C4-2B (cell line): ENCODE measurements at regions not wholly inside any gene's neighbourhood (a gene's known extent, or its start where the extent isn't known, plus 50 kb on each side); places are given as distances from the start of the nearest gene placed in this dataset.

ENCODE experiments used
- H3K27ac ChIP-seq: fragments of 450-650 bp; 2 replicates; pipeline ENCODE4 v1.5.1; 2017
- ZFX ChIP-seq: fragments of 450-650 bp; IDR thresholded peaks from 2 replicates; pipeline ENCODE4 v1.6.1; 2017
- TF ChIP-seq, protein P1 (sequence below): fragments of 450-650 bp; conservative IDR thresholded peaks from 2 replicates; pipeline ENCODE4 v1.5.1; 2017; ENCODE audit warnings: mild to moderate bottlenecking

DNA sequence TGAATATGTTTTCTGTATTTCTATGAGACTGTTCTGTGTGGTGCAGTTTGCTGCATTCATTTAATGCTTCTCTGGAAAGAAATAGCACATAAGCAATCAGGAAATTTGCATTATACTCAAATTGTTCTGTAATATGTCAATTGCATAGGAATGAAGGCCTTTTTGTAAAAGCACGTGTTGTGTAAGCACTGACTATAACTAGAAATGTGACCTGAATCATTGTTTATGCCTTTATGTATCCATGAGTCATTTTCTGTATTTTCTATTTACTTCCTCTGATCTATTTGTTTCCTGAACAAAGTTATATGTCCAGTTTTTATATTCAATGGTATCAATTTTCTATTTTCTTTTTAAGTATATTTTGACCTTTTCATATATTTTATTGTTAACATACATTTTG lies 1455.3 kb downstream of the GRIK2 start:
- TF ChIP-seq ZFX, result no peak
- TF ChIP-seq, protein P1, sequence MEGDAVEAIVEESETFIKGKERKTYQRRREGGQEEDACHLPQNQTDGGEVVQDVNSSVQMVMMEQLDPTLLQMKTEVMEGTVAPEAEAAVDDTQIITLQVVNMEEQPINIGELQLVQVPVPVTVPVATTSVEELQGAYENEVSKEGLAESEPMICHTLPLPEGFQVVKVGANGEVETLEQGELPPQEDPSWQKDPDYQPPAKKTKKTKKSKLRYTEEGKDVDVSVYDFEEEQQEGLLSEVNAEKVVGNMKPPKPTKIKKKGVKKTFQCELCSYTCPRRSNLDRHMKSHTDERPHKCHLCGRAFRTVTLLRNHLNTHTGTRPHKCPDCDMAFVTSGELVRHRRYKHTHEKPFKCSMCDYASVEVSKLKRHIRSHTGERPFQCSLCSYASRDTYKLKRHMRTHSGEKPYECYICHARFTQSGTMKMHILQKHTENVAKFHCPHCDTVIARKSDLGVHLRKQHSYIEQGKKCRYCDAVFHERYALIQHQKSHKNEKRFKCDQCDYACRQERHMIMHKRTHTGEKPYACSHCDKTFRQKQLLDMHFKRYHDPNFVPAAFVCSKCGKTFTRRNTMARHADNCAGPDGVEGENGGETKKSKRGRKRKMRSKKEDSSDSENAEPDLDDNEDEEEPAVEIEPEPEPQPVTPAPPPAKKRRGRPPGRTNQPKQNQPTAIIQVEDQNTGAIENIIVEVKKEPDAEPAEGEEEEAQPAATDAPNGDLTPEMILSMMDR, result no peak
- no peak overlapping the region for H3K27ac ChIP-seq

DNA sequence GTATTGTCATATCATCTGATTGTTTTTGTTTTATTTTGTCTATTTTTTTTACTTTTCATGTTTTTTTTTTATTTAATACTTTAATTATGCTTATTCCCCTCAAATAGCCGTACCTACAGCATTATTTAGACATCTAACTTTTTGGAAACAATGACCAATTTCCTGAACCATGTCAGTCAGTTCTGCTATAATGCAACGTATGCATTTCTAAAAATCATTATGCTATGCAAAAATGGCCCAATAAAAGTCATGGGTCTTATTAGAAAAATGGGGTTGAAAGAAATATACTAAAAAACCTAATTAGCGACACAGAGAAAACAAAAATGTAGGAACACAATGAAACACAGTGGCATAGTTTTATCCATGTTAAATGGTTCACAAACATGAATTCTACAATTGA lies 1454.7 kb downstream of the GRIK2 start:
- TF ChIP-seq, protein P1, result no peak
- TF ChIP-seq ZFX, result no peak
- no peak overlapping the region for H3K27ac ChIP-seq

DNA sequence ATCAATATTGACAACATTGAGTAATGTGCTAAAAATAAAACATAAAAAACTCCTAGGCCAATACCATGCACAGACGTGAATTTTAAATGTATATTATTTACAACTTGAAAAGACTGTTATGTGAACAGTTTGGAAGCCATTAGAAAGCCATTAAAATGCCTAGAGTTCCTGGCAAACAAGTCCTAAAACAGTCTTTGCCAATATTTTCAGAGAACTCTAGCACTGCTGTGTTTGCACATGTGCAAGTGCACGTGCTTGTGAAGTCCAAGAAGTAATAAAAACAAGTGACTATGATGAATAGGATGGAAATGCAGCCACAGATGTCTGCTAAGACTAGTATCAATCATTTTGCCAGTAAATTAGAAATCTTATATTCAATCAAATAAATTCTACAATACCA lies 1447.6 kb downstream of the GRIK2 start:
- H3K27ac ChIP-seq, result no peak overlapping the region
- no peak for TF ChIP-seq ZFX
- TF ChIP-seq, protein P1, result no peak

DNA sequence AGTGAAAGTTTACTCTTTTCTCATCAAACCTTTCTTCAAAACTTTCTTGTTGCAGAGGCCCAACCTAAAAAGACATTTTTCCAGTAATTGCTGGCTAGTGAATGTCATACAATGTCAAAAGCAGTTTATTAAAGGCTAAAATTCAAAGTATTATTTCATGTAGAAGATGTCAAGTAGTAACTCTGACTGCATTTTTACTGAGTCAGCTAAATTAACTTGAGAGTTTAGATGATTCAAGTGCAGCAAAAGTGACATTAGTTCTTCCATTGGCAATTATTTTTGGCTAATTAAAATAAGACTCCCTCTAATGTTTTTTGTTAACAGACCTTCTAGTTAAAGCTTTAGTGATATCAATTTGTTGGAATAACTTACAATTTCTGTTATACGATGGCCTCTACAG lies 1438.5 kb downstream of the GRIK2 start:
- H3K27ac ChIP-seq, result no peak overlapping the region
- TF ChIP-seq ZFX, result no peak
- TF ChIP-seq, protein P1, result no peak

DNA sequence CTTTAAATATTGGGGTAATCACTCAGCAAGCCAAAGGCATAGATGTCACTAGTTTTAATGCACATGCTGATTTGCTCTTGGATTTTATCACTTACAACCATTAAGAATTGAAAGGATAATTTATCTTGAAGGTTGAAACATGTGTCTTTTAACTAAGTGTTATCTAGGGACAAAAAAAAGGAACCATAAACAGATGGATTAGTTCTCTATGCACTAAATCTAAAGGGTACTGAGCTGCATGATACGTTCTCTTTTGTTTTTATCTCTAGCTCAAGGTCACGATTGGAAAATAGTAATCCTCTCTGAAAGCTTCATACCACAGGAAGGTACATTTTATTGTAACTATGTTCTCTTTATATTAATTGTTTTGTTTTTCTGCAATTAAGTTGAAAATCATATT lies 1426.6 kb downstream of the GRIK2 start:
- TF ChIP-seq, protein P1, result no peak
- no peak overlapping the region for H3K27ac ChIP-seq

DNA sequence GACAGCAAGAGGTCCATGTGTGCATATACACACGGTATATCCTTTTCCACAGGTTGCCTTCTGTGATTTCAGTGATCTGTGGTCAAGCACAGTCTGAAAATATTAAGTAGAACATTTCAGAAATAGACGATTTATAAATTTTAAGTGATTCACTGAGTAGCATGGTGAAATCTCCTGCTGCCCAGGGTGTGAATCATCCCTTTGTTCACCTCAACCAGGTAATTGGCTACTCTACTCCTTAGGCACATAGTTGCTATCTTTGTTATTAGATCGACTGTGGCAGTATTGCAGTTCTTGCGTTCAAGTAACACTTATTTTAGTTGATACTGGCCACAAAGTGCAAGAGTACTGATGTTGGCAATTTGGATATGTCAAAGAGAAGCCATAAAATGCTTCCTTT lies 1421.7 kb downstream of the GRIK2 start:
- TF ChIP-seq, protein P1, result no peak
- no peak for TF ChIP-seq ZFX
- no peak overlapping the region for H3K27ac ChIP-seq

DNA sequence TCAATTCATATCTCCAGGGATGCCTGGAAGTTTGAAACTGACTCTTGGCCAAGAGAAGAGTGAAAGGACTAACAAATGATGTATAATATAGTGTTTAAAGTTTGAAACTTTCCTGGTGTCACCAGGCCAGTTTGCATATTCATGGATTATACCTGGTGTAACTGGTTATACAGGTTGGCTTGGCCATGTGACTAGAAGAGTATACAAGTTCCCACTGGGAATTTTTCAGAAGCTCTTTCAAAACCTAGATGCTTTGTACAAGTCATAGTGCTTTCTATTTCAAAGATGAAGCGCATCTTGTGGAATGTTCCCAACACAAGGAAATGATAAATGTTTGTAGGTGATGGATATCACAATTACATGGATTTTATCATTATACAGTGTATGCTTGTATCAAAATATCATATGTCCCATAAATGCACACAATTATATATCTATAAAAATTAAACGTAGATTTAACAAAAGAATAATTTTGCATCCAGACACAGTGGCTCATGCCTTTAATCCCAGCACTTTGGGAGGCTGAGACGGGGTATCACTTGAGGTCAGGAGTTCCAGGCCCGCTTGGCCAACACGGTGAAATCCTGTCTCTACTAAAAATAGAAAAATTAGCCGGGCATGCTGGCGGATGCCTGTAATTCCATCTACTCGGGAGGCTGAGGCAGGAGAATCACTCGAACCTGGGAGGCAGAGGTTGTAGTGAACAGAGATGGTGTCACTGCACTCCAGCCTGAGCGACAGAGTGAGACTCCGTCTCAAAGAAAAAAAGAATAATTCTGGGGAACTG lies 1420.2 kb downstream of the GRIK2 start:
- no peak overlapping the region; the same call in 1 of the 2 replicates for H3K27ac ChIP-seq
- TF ChIP-seq, protein P1, result no peak
- TF ChIP-seq ZFX, result no peak
